ENCODE measurements at regions not wholly inside any gene's neighbourhood (a gene's known extent, or its start where the extent isn't known, plus 50 kb on each side); places are given as distances from the start of the nearest gene placed in this dataset.

- no peak overlapping the region for H3K27ac Mint-ChIP-seq
- H3K27me3 Mint-ChIP-seq (ENCODE audit: low read depth) = peaks cover 2% of the 10 kb centered on the region
- no peak overlapping the region for H2BK5ac ChIP-seq (ENCODE audit: insufficient read length, low read length)
- H3K79me1 ChIP-seq (ENCODE audit: insufficient read depth, low read depth, low read length, poor library complexity, severe bottlenecking) = no peaks in the 10 kb centered on the region
- H3K4me2 ChIP-seq (ENCODE audit: insufficient read depth, insufficient read length, low read length) = no peak overlapping the region
- H3K4me1 Mint-ChIP-seq = peaks cover 5 to 7% of the 10 kb centered on the region in 2 experiments; a peak in 1 of 4 replicates
- no peak overlapping the region for H4K5ac ChIP-seq (ENCODE audit: insufficient read length, low read depth, low read length)
- no peaks in the 10 kb centered on the region for H3K9me3 ChIP-seq (ENCODE audit: control insufficient read depth, low read depth, low read length)
- no peak overlapping the region for H3K14ac ChIP-seq (ENCODE audit: insufficient read depth, low read length)
- no CpG with 5 or more reads among the region's 1 CpG for WGBS (ENCODE audit: extremely low coverage, insufficient read length, low lambda C conversion rate)
- H3K4ac ChIP-seq (ENCODE audit: low read depth, low read length) = no peak overlapping the region
- no peak for DNase-seq
- H2AFZ ChIP-seq (ENCODE audit: low read length) = no peak overlapping the region
- H4K20me1 ChIP-seq (ENCODE audit: control insufficient read depth, insufficient read depth, insufficient read length) = no peaks in the 10 kb centered on the region
- H2BK15ac ChIP-seq (ENCODE audit: low read depth, low read length) = no peak overlapping the region
- H3K36me3 Mint-ChIP-seq (ENCODE audit: insufficient read depth in 1 of 3, low read depth in 3 of 3) = no peaks in the 10 kb centered on the region
- H4K8ac ChIP-seq (replicated peaks; ENCODE audit: insufficient read length, low read depth, low read length) = no peak overlapping the region
- no peak overlapping the region for H2AK5ac ChIP-seq (ENCODE audit: insufficient read length, low read length)
- no peak overlapping the region for H3K18ac ChIP-seq (ENCODE audit: insufficient read length, low read depth, low read length)
- H3K23me2 ChIP-seq (ENCODE audit: insufficient read length, low read depth, low read length, poor library complexity, severe bottlenecking) = no peaks in the 10 kb centered on the region
- TF ChIP-seq CTCF (conservative IDR thresholded peaks at IDR 0.05) = no peak
- peaks cover 0 to 2% of the 10 kb centered on the region in 2 experiments; a peak in 2 of 5 replicates for H3K9me3 Mint-ChIP-seq
- H3K27me3 ChIP-seq (ENCODE audit: insufficient read depth, low read length) = no peaks in the 10 kb centered on the region
- no peak overlapping the region for H2BK12ac ChIP-seq (ENCODE audit: insufficient read length, low read depth, low read length)
- no peak overlapping the region for H3K56ac ChIP-seq (ENCODE audit: insufficient read length, low read depth, low read length)
- H3K79me2 ChIP-seq (ENCODE audit: insufficient read depth, low read length) = no peaks in the 10 kb centered on the region
- H2BK20ac ChIP-seq (ENCODE audit: low read depth, low read length, poor library complexity, severe bottlenecking) = no peak overlapping the region
- no peak overlapping the region for H3K9ac ChIP-seq (ENCODE audit: extremely low read depth, insufficient read length, low read length)
- no peak overlapping the region for H2BK120ac ChIP-seq (ENCODE audit: low read depth, low read length, poor library complexity, severe bottlenecking)
- H3K4me3 Mint-ChIP-seq = no peak overlapping the region
- no peaks in the 10 kb centered on the region for H3K4me1 ChIP-seq (ENCODE audit: insufficient read depth, low read length)
- no peak overlapping the region for H3T11ph ChIP-seq (ENCODE audit: low read length)
- no peak overlapping the region for H3K27ac ChIP-seq (ENCODE audit: insufficient read length, low read depth, low read length)
- no peak overlapping the region for H3K23ac ChIP-seq (ENCODE audit: insufficient read length, low read depth, low read length)
- no peak overlapping the region for H4K91ac ChIP-seq (ENCODE audit: insufficient read length, low read depth, low read length)
Measured at GRCh38 chr13:21853779-21854178, 182.9 kb downstream of the FGF9 start.
